Caco-2 (cell line): ENCODE measurements at regions not wholly inside any gene's neighbourhood (a gene's known extent, or its start where the extent isn't known, plus 50 kb on each side); places are given as distances from the start of the nearest gene placed in this dataset.
"Not testable (repeated sequence)": the region's sequence is repeated elsewhere in the genome, so short reads cannot be mapped to it uniquely, and the experiment has no call there.

Experiments used
- BruUV-seq: library from RNA; stranded (reverse); fragments of 400-500 nt; replicated peaks from 2 replicates; lab custom pipeline; 2021; lab: Mats Ljungman, UMichigan
- CTCF ChIA-PET: fragments of 300-600 bp; sonication (Branson Sonifier 250); formaldehyde crosslinking; loops from one replicate; lab custom pipeline; 2022; ENCODE audit warnings: antibody characterized with exemption; lab: Charles Lee
- POLR2A ChIA-PET: fragments of 300-600 bp; sonication (Branson Sonifier 250); formaldehyde crosslinking; loops from one replicate; lab custom pipeline; 2022; ENCODE audit warnings: antibody characterized with exemption; lab: Charles Lee
- DNase-seq, 2 experiments: peaks; one replicate each; pipeline versions ENCODE4 v3.0.0 to v3.0.0-alpha.2; 2020 to 2022
- H3K27me3 ChIP-seq: replicated peaks from 2 replicates; pipeline ENCODE4 v1.6.0; 2011; ENCODE audit warnings: low read length; ENCODE audit not compliant: control insufficient read depth, insufficient read depth
- H3K36me3 ChIP-seq: 2 replicates; pipeline ENCODE4 v1.5.1; 2011; ENCODE audit warnings: low read length; ENCODE audit not compliant: control insufficient read depth, insufficient read depth
- H3K4me1 ChIP-seq: fragments of 250-450 bp; sonication (Bioruptor Pico); 2 replicates; pipeline ENCODE4 v1.5.1; 2020; ENCODE audit warnings: mild to moderate bottlenecking
- H3K4me3 ChIP-seq: 2 replicates; pipeline ENCODE4 v1.5.1; 2011; ENCODE audit warnings: low read depth, mild to moderate bottlenecking, control low read depth, low read length
- H3K9me3 ChIP-seq: fragments of 250-450 bp; sonication (Bioruptor Pico); 2 replicates; pipeline ENCODE4 v1.5.1; 2020; ENCODE audit warnings: mild to moderate bottlenecking, moderate library complexity
- H3K27ac Mint-ChIP-seq: one replicate; pipeline ENCODE4 v1.8.0; 2022; ENCODE audit warnings: mixed read lengths; ENCODE audit not compliant: unreplicated experiment
- H3K27me3 Mint-ChIP-seq: one replicate; pipeline ENCODE4 v1.8.0; 2022; ENCODE audit warnings: mixed read lengths; ENCODE audit not compliant: insufficient read depth, unreplicated experiment
- H3K36me3 Mint-ChIP-seq: one replicate; pipeline ENCODE4 v1.8.0; 2022; ENCODE audit warnings: mild to moderate bottlenecking, mixed read lengths; ENCODE audit not compliant: insufficient read depth, unreplicated experiment
- H3K4me1 Mint-ChIP-seq: one replicate; pipeline ENCODE4 v1.8.0; 2022; ENCODE audit warnings: low read depth, mixed read lengths; ENCODE audit not compliant: unreplicated experiment
- H3K4me3 Mint-ChIP-seq: one replicate; pipeline ENCODE4 v1.8.0; 2022; ENCODE audit warnings: mild to moderate bottlenecking, moderate library complexity, mixed read lengths; ENCODE audit not compliant: unreplicated experiment
- H3K9me3 Mint-ChIP-seq: one replicate; pipeline ENCODE4 v1.8.0; 2022; ENCODE audit warnings: mixed read lengths; ENCODE audit not compliant: unreplicated experiment
- CTCF ChIP-seq, 2 experiments: fragments of 200-600 bp in 1 of 2; IDR thresholded peaks; 1 replicate in 1 of 2; 2 replicates in 1 of 2; pipeline versions ENCODE4 v1.5.1 to v1.8.0; 2011 to 2022; ENCODE audit warnings: antibody characterized with exemption in 1 of 2, control low read depth in 1 of 2, inconsistent platforms in 1 of 2, low read depth in 1 of 2, low read length in 1 of 2, mild to moderate bottlenecking in 1 of 2, moderate library complexity in 1 of 2; ENCODE audit not compliant: insufficient read depth in 1 of 2, severe bottlenecking in 1 of 2, unreplicated experiment in 1 of 2
- intact Hi-C: fragments of 100-400 bp; cut with micrococcal nuclease; formaldehyde crosslinking; loops from one replicate; pipeline ENCODE4 v1.10.0; 2022; ENCODE audit not compliant: unreplicated experiment

DNA sequence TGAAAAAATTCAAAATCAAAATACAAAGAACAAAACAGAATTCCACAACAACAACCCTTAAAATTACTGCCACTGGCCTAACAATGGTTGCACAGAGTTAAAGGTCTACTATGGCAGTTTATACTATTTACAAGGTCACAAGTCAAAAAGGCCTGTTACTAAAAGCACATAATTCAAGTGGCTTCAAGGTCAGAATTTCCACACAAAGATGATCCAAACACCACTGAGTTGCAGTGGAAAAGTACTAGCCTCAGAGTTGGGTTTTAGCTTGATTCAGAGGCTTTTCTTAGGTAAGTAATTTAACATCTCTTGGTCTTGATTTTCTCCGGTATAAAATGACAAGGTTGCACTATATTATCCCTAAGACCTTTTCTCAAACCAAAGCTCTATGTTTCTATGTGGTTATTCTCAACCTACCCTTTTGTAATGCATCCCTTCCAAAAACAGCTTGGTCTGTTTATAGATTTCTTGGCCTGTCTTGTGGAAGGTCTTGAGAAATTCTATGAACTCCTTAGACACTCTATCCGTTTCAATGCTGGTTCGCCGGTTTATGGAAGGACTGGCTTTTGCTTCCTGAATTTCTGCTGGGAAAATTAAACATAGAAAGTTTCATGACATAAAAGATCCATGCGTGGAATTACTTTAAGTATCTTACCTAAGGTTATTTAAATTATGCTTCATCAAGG is 69.5 kb downstream of the MDH2 start:
- CTCF ChIA-PET: interaction anchor here (0.6 kb wide), 1 partner anchor 48 kb away, joined by 4 read pairs; no protein-coding TSS in a partner anchor
- H3K27ac Mint-ChIP-seq: peak overlapping the region; percentile 48
- intact Hi-C loops, BruUV-seq, DNase-seq, H3K36me3 Mint-ChIP-seq, H3K4me1 ChIP-seq, H3K4me3 ChIP-seq, H3K9me3 ChIP-seq, H3K4me1 Mint-ChIP-seq, POLR2A ChIA-PET, H3K36me3 ChIP-seq, H3K27me3 ChIP-seq, H3K27me3 Mint-ChIP-seq, H3K4me3 Mint-ChIP-seq, H3K9me3 Mint-ChIP-seq: not testable (repeated sequence)

GRCh38 chr7:76118253-76119036 is 70.5 kb downstream of the MDH2 start:
- H3K27me3 Mint-ChIP-seq, H3K4me1 ChIP-seq, H3K9me3 ChIP-seq, BruUV-seq, H3K27me3 ChIP-seq, H3K4me3 ChIP-seq, intact Hi-C loops, POLR2A ChIA-PET, CTCF ChIA-PET, H3K9me3 Mint-ChIP-seq, H3K36me3 ChIP-seq, H3K4me3 Mint-ChIP-seq, H3K36me3 Mint-ChIP-seq: not testable (repeated sequence)
- Mint-ChIP-seq H3K4me1 (peaks cover 16% of the 10 kb centered on the region), H3K27ac (peak overlapping the region; percentile 48)
- peak; percentile 41 to 55 for DNase-seq

DNA sequence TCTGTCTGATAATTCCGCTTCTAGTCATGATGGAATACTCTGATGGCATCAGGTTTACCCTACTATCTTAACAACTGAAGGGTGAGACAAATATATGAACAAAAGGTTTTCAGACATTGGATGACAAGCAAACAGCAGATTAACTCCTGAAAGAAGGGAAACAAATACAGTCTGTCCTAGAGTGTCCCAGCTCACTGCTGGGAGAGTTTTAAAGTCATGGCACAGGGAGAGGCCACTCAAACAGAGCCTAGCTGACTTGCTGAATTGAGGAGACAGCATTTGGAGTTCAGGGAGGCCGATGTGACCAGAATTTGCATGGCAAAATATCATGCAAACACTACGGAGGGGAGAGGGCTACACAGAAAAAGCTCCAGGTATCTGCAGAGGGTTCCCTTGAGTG is 73.1 kb downstream of the MDH2 start:
- BruUV-seq: no TSS peak
- Mint-ChIP-seq H3K36me3 (no peaks in the 10 kb centered on the region), H3K4me1 (peaks cover 16% of the 10 kb centered on the region), H3K4me3 (no peak overlapping the region), H3K27me3 (no peaks in the 10 kb centered on the region), H3K9me3 (no peaks in the 10 kb centered on the region), H3K27ac (no peak overlapping the region)
- H3K9me3 ChIP-seq: no peaks in the 10 kb centered on the region
- no peak for DNase-seq
- POLR2A ChIA-PET: no interaction called here
- intact Hi-C loops: no loop called here
- H3K4me3 ChIP-seq: no peak overlapping the region
- no peak for TF ChIP-seq CTCF (IDR thresholded peaks at IDR 0.05; ENCODE audit: insufficient read depth in 1 of 2, low read depth in 1 of 2, low read length in 1 of 2, severe bottlenecking in 1 of 2, unreplicated experiment in 1 of 2)
- no peaks in the 10 kb centered on the region for H3K27me3 ChIP-seq
- peaks cover 9% of the 10 kb centered on the region; the same call in 1 of the 2 replicates for H3K4me1 ChIP-seq
- no peaks in the 10 kb centered on the region for H3K36me3 ChIP-seq
- CTCF ChIA-PET: no interaction called here
